ENCODE measurements at regions not wholly inside any gene's neighbourhood (a gene's known extent, or its start where the extent isn't known, plus 50 kb on each side); places are given as distances from the start of the nearest gene placed in this dataset.
"Not testable (repeated sequence)": the region's sequence is repeated elsewhere in the genome, so short reads cannot be mapped to it uniquely, and the experiment has no call there.

- DNase-seq = no peak
These were observed 532.2 kb upstream of the STEAP1 start for GRCh38 chr7:89621925-89622641.

- DNase-seq = no peak
These were observed 531.1 kb upstream of the STEAP1 start for GRCh38 chr7:89623018-89623672.

- not testable (repeated sequence) for DNase-seq
These were observed 530.1 kb upstream of the STEAP1 start for GRCh38 chr7:89624155-89624554.

- DNase-seq = no peak
These were observed 505.8 kb upstream of the STEAP1 start for GRCh38 chr7:89648509-89648908.

- no peak for DNase-seq
These were observed 498.3 kb upstream of the STEAP1 start for GRCh38 chr7:89655946-89656345.

- no peak for DNase-seq
These were observed 492.4 kb upstream of the STEAP1 start for GRCh38 chr7:89661876-89662275.

GRCh38 chr7:89666136-89666835, 488.0 kb upstream of the STEAP1 start:
- DNase-seq = no peak

GRCh38 chr7:89680161-89680560, 474.1 kb upstream of the STEAP1 start:
- DNase-seq = no peak

GRCh38 chr7:89681448-89681847, 472.8 kb upstream of the STEAP1 start:
- no peak for DNase-seq

GRCh38 chr7:89685287-89685686, 469.0 kb upstream of the STEAP1 start:
- DNase-seq = no peak

GRCh38 chr7:89687211-89687610, 467.1 kb upstream of the STEAP1 start:
- no peak for DNase-seq

GRCh38 chr7:89695241-89695640, 459.0 kb upstream of the STEAP1 start:
- no peak for DNase-seq

- DNase-seq = no peak
These were observed 440.1 kb upstream of the STEAP1 start for GRCh38 chr7:89714131-89714530.

- DNase-seq = not testable (repeated sequence)
These were observed 435.3 kb upstream of the STEAP1 start for GRCh38 chr7:89718941-89719340.

- no peak for DNase-seq
These were observed 425.8 kb upstream of the STEAP1 start for GRCh38 chr7:89728481-89728880.

- DNase-seq = no peak
These were observed 422.4 kb upstream of the STEAP1 start for GRCh38 chr7:89731751-89732445.

- DNase-seq = no peak
These were observed 415.7 kb upstream of the STEAP1 start for GRCh38 chr7:89738549-89738948.

- no peak for DNase-seq
These were observed 396.4 kb upstream of the STEAP1 start for GRCh38 chr7:89757910-89758309.

GRCh38 chr7:89760690-89761089, 393.6 kb upstream of the STEAP1 start:
- DNase-seq = no peak

- no peak for DNase-seq
These were observed 393.1 kb upstream of the STEAP1 start for GRCh38 chr7:89761173-89761572.

- no peak for DNase-seq
These were observed 384.1 kb upstream of the STEAP1 start for GRCh38 chr7:89770161-89770560.

- DNase-seq = no peak
These were observed 383.1 kb upstream of the STEAP1 start for GRCh38 chr7:89771003-89771636.

GRCh38 chr7:89772276-89772675, 382.0 kb upstream of the STEAP1 start:
- no peak for DNase-seq
